PC-3 (cell line): ENCODE measurements at regions not wholly inside any gene's neighbourhood (a gene's known extent, or its start where the extent isn't known, plus 50 kb on each side); places are given as distances from the start of the nearest gene placed in this dataset.

Experiments used
- EZH2phosphoT487 ChIP-seq: fragments of 300-600 bp; sonication (generic); IDR thresholded peaks from 2 replicates; pipeline ENCODE4 v1.6.1; 2018; ENCODE audit warnings: mild to moderate bottlenecking, antibody characterized with exemption, low read length, borderline replicate concordance
- TF ChIP-seq, protein P1 (sequence below): fragments of 300-600 bp; sonication (generic); conservative IDR thresholded peaks from 2 replicates; pipeline ENCODE4 v1.5.1; 2017; ENCODE audit warnings: antibody characterized with exemption, low read depth, mild to moderate bottlenecking, low read length

DNA sequence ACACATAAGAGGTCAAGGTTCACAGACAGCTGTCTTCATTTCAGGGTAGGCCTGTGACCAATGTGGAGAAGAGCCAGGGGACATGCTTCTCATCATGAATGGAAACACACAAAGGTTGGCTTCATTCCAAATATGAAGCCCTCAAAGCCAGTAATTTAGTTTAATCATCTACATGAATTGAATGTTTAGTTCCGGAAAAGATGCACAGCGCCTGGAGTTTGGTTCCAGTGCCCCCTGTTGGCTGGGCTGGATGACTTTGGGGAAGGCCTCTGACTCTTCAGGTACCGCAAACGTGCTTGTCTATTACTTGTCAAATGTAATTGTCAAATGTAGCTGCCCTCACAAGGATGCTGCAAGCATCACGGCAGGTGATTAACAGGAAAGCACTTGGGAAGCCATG lies 130.7 kb downstream of the ADRA2A start:
- TF ChIP-seq, protein P1, sequence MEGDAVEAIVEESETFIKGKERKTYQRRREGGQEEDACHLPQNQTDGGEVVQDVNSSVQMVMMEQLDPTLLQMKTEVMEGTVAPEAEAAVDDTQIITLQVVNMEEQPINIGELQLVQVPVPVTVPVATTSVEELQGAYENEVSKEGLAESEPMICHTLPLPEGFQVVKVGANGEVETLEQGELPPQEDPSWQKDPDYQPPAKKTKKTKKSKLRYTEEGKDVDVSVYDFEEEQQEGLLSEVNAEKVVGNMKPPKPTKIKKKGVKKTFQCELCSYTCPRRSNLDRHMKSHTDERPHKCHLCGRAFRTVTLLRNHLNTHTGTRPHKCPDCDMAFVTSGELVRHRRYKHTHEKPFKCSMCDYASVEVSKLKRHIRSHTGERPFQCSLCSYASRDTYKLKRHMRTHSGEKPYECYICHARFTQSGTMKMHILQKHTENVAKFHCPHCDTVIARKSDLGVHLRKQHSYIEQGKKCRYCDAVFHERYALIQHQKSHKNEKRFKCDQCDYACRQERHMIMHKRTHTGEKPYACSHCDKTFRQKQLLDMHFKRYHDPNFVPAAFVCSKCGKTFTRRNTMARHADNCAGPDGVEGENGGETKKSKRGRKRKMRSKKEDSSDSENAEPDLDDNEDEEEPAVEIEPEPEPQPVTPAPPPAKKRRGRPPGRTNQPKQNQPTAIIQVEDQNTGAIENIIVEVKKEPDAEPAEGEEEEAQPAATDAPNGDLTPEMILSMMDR = no peak
- TF ChIP-seq EZH2phosphoT487 = no peak
